Liver (tissue), 8 donors: ENCODE measurements at regions not wholly inside any gene's neighbourhood (a gene's known extent, or its start where the extent isn't known, plus 50 kb on each side); places are given as distances from the start of the nearest gene placed in this dataset.
A peak's percentile ranks its signal among the peaks of the same experiment; 100 is the strongest.

ENCODE experiments used
- DNase-seq: peaks from one replicate; pipeline ENCODE4 v3.0.0-alpha.2; 2017; ENCODE audit warnings: low spot score
- H3K27ac ChIP-seq, 2 donors: one replicate each; pipeline ENCODE4 v1.7.0; 2013; ENCODE audit warnings: inconsistent platforms in 2 of 2, low read length in 2 of 2, control low read depth in 1 of 2, low read depth in 1 of 2, mild to moderate bottlenecking in 1 of 2
- H3K27me3 ChIP-seq, 4 donors: one replicate each; pipeline versions ENCODE4 v1.6.1 to v1.7.0; 2013; ENCODE audit warnings: low read length in 3 of 4, inconsistent platforms in 1 of 4, mild to moderate bottlenecking in 1 of 4, moderate library complexity in 1 of 4; ENCODE audit not compliant: control insufficient read depth in 4 of 4, insufficient read depth in 4 of 4
- H3K36me3 ChIP-seq, 4 donors: one replicate each; pipeline versions ENCODE4 v1.6.1 to v1.7.0; 2013; ENCODE audit warnings: low read length in 3 of 4, mild to moderate bottlenecking in 3 of 4, low read depth in 1 of 4, moderate library complexity in 1 of 4; ENCODE audit not compliant: control insufficient read depth in 4 of 4, insufficient read depth in 3 of 4
- H3K4me1 ChIP-seq, 4 donors: one replicate each; pipeline versions ENCODE4 v1.6.1 to v1.7.0; 2013; ENCODE audit warnings: low read length in 3 of 4, mild to moderate bottlenecking in 3 of 4, moderate library complexity in 1 of 4; ENCODE audit not compliant: control insufficient read depth in 4 of 4, insufficient read depth in 4 of 4
- H3K4me3 ChIP-seq, 3 donors: one replicate each; pipeline versions ENCODE4 v1.6.1 to v1.7.0; 2013; ENCODE audit warnings: low read length in 3 of 3, control low read depth in 1 of 3, low read depth in 1 of 3, mild to moderate bottlenecking in 1 of 3
- H3K9ac ChIP-seq, 2 donors: one replicate each; pipeline ENCODE4 v1.7.0; 2013; ENCODE audit warnings: low read length in 2 of 2, mild to moderate bottlenecking in 2 of 2, moderate library complexity in 2 of 2, control low read depth in 1 of 2, low read depth in 1 of 2
- H3K9me3 ChIP-seq, 4 donors: one replicate each; pipeline versions ENCODE4 v1.6.1 to v1.7.0; 2013; ENCODE audit warnings: low read length in 3 of 4; ENCODE audit not compliant: control insufficient read depth in 4 of 4
- EGR1 ChIP-seq, 2 donors: IDR thresholded peaks; 2 replicates each; pipeline ENCODE4 v1.6.1; 2016 to 2018; ENCODE audit warnings: antibody characterized with exemption in 2 of 2, low read depth in 2 of 2
- FOXA1 ChIP-seq: IDR thresholded peaks from 2 replicates; pipeline ENCODE4 v1.6.1; 2016; ENCODE audit warnings: antibody characterized with exemption
- FOXA2 ChIP-seq: IDR thresholded peaks from 2 replicates; pipeline ENCODE4 v1.6.1; 2016; ENCODE audit warnings: antibody characterized with exemption
- GABPA ChIP-seq, 2 donors: IDR thresholded peaks in 1 of 2; conservative IDR thresholded peaks in 1 of 2; 2 replicates each; pipeline ENCODE4 v1.6.1; 2016; ENCODE audit warnings: antibody characterized with exemption in 2 of 2, mild to moderate bottlenecking in 1 of 2, moderate library complexity in 1 of 2
- HNF4A ChIP-seq, 2 donors: conservative IDR thresholded peaks; 2 replicates each; pipeline ENCODE4 v1.6.1; 2016; ENCODE audit warnings: antibody characterized with exemption in 2 of 2, mild to moderate bottlenecking in 2 of 2
- HNF4G ChIP-seq: IDR thresholded peaks from 2 replicates; pipeline ENCODE4 v1.6.1; 2016; ENCODE audit warnings: antibody characterized with exemption
- JUND ChIP-seq, 2 donors: IDR thresholded peaks; 2 replicates each; pipeline ENCODE4 v1.6.1; 2016; ENCODE audit warnings: antibody characterized with exemption in 2 of 2
- NR2F2 ChIP-seq: IDR thresholded peaks from 2 replicates; pipeline ENCODE4 v1.6.1; 2016; ENCODE audit warnings: antibody characterized with exemption
- RAD21 ChIP-seq, 2 donors: IDR thresholded peaks; 2 replicates each; pipeline ENCODE4 v1.6.1; 2016; ENCODE audit warnings: antibody characterized with exemption in 2 of 2, mild to moderate bottlenecking in 2 of 2
- RXRA ChIP-seq, 2 donors: IDR thresholded peaks; 2 replicates each; pipeline ENCODE4 v1.6.1; 2017 to 2018; ENCODE audit warnings: antibody characterized with exemption in 2 of 2, mild to moderate bottlenecking in 1 of 2
- SP1 ChIP-seq: IDR thresholded peaks from 2 replicates; pipeline ENCODE4 v1.6.1; 2018; ENCODE audit warnings: antibody characterized with exemption, mild to moderate bottlenecking
- TAF1 ChIP-seq: conservative IDR thresholded peaks from 2 replicates; pipeline ENCODE4 v1.6.1; 2016; ENCODE audit warnings: antibody characterized with exemption, mild to moderate bottlenecking
- YY1 ChIP-seq: IDR thresholded peaks from 2 replicates; pipeline ENCODE4 v1.6.1; 2016; ENCODE audit warnings: antibody characterized with exemption, mild to moderate bottlenecking
- WGBS: extraction: QIAGEN DNeasy Blood & Tissue Kit; methylation state at CpG from one replicate; pipeline ENCODE4 v1.1.7; 2013; 5-methylcytosine and 5-hydroxymethylcytosine counted together
- TF ChIP-seq, protein P1 (sequence below): fragments of 150-350 bp; IDR thresholded peaks from 2 replicates; pipeline ENCODE4 v1.5.1; 2017; ENCODE audit warnings: improper control_type of control experiment, low read depth, low read length; ENCODE audit not compliant: missing input control
- TF ChIP-seq, protein P2 (sequence below): IDR thresholded peaks from 2 replicates; pipeline ENCODE4 v1.6.1; 2016; ENCODE audit warnings: antibody characterized with exemption, mild to moderate bottlenecking
- TF ChIP-seq, protein P3 (sequence below): IDR thresholded peaks from 2 replicates; pipeline ENCODE4 v1.6.1; 2016; ENCODE audit warnings: antibody characterized with exemption
- TF ChIP-seq, protein P4 (sequence below): IDR thresholded peaks from 2 replicates; pipeline ENCODE4 v1.6.1; 2016; ENCODE audit warnings: antibody characterized with exemption
- donor health status: healthy.
- donor health status: healthy.
- donor health status: healthy.
- donor health status: healthy.
- donor health status: healthy.

DNA sequence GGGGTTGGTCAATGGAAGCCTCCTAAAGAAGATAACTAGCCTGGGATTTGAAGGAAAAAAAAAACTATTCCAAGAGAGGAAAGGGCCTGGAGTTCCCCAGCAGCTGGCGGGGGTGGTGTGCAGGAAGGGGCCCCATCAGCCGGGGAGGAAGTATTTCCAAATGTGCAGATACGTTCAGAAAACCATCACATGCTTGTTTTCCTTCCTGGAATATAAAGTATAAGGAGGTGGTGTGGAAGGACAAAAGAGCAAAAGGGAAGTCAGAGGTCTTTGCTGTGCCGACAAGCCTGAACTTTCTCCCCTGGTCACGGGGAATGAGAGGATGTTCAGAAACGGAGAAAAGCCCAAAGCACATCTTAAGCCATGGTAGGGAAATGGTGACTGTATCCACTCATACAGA, 72.0 kb upstream of the BACE2 start:
- Histone ChIP-seq H3K36me3 (no peaks in the 10 kb centered on the region), H3K4me1 (no peaks in the 10 kb centered on the region), H3K27me3 (no peaks in the 10 kb centered on the region), H3K9ac (no peak overlapping the region), H3K9me3 (peaks cover 0 to 3% (median under 1%) of the 10 kb centered on the region in 4 donors), H3K4me3 (no peak overlapping the region), H3K27ac (peak overlapping the region in 1 of 2 donors; percentile 31)
- 52% methylated on average over 6 of the region's 6 CpGs for WGBS
- TF ChIP-seq GABPA (IDR thresholded peaks at IDR 0.05 in 1 of 2, conservative IDR thresholded peaks at IDR 0.05 in 1 of 2) (no peak), TAF1 (no peak), SP1 (peak; percentile 25), FOXA1 (no peak), JUND (IDR thresholded peaks at IDR 0.05) (no peak), RAD21 (IDR thresholded peaks at IDR 0.05) (no peak), NR2F2 (peak; percentile 94), HNF4A (conservative IDR thresholded peaks at IDR 0.05) (no peak), EGR1 (IDR thresholded peaks at IDR 0.05; ENCODE audit: low read depth in 2 of 2) (peak; percentile 54 to 60), FOXA2 (no peak), HNF4G (no peak), RXRA (IDR thresholded peaks at IDR 0.05) (peak in 1 of 2 donors; percentile 17)
- TF ChIP-seq, protein P1, sequence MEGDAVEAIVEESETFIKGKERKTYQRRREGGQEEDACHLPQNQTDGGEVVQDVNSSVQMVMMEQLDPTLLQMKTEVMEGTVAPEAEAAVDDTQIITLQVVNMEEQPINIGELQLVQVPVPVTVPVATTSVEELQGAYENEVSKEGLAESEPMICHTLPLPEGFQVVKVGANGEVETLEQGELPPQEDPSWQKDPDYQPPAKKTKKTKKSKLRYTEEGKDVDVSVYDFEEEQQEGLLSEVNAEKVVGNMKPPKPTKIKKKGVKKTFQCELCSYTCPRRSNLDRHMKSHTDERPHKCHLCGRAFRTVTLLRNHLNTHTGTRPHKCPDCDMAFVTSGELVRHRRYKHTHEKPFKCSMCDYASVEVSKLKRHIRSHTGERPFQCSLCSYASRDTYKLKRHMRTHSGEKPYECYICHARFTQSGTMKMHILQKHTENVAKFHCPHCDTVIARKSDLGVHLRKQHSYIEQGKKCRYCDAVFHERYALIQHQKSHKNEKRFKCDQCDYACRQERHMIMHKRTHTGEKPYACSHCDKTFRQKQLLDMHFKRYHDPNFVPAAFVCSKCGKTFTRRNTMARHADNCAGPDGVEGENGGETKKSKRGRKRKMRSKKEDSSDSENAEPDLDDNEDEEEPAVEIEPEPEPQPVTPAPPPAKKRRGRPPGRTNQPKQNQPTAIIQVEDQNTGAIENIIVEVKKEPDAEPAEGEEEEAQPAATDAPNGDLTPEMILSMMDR, result no peak
- TF ChIP-seq, protein P2, sequence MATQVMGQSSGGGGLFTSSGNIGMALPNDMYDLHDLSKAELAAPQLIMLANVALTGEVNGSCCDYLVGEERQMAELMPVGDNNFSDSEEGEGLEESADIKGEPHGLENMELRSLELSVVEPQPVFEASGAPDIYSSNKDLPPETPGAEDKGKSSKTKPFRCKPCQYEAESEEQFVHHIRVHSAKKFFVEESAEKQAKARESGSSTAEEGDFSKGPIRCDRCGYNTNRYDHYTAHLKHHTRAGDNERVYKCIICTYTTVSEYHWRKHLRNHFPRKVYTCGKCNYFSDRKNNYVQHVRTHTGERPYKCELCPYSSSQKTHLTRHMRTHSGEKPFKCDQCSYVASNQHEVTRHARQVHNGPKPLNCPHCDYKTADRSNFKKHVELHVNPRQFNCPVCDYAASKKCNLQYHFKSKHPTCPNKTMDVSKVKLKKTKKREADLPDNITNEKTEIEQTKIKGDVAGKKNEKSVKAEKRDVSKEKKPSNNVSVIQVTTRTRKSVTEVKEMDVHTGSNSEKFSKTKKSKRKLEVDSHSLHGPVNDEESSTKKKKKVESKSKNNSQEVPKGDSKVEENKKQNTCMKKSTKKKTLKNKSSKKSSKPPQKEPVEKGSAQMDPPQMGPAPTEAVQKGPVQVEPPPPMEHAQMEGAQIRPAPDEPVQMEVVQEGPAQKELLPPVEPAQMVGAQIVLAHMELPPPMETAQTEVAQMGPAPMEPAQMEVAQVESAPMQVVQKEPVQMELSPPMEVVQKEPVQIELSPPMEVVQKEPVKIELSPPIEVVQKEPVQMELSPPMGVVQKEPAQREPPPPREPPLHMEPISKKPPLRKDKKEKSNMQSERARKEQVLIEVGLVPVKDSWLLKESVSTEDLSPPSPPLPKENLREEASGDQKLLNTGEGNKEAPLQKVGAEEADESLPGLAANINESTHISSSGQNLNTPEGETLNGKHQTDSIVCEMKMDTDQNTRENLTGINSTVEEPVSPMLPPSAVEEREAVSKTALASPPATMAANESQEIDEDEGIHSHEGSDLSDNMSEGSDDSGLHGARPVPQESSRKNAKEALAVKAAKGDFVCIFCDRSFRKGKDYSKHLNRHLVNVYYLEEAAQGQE, result no peak
- TF ChIP-seq, protein P3, sequence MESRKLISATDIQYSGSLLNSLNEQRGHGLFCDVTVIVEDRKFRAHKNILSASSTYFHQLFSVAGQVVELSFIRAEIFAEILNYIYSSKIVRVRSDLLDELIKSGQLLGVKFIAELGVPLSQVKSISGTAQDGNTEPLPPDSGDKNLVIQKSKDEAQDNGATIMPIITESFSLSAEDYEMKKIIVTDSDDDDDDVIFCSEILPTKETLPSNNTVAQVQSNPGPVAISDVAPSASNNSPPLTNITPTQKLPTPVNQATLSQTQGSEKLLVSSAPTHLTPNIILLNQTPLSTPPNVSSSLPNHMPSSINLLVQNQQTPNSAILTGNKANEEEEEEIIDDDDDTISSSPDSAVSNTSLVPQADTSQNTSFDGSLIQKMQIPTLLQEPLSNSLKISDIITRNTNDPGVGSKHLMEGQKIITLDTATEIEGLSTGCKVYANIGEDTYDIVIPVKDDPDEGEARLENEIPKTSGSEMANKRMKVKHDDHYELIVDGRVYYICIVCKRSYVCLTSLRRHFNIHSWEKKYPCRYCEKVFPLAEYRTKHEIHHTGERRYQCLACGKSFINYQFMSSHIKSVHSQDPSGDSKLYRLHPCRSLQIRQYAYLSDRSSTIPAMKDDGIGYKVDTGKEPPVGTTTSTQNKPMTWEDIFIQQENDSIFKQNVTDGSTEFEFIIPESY, result peak; percentile 14
- TF ChIP-seq, protein P4, sequence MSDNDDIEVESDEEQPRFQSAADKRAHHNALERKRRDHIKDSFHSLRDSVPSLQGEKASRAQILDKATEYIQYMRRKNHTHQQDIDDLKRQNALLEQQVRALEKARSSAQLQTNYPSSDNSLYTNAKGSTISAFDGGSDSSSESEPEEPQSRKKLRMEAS, result peak; percentile 82
- no peak for DNase-seq

- no peak for TF ChIP-seq EGR1 (IDR thresholded peaks at IDR 0.05; ENCODE audit: low read depth in 2 of 2)
- no peak for TF ChIP-seq HNF4A (conservative IDR thresholded peaks at IDR 0.05)
- TF ChIP-seq, protein P1, result no peak
- no peak for TF ChIP-seq JUND (IDR thresholded peaks at IDR 0.05)
- TF ChIP-seq YY1, result no peak
- DNase-seq, result no peak
- Histone ChIP-seq H3K36me3 (no peaks in the 10 kb centered on the region), H3K9me3 (peaks cover 0 to 3% (median under 1%) of the 10 kb centered on the region in 4 donors), H3K27ac (no peak overlapping the region), H3K9ac (no peak overlapping the region), H3K4me3 (no peak overlapping the region), H3K27me3 (no peaks in the 10 kb centered on the region), H3K4me1 (no peaks in the 10 kb centered on the region)
- 86% methylated on average over 1 of the region's 1 CpG for WGBS
Measured at GRCh38 chr21:41098076-41098475, 69.9 kb upstream of the BACE2 start.
